HG02943 (cell line): ENCODE measurements at regions not wholly inside any gene's neighbourhood (a gene's known extent, or its start where the extent isn't known, plus 50 kb on each side); places are given as distances from the start of the nearest gene placed in this dataset.

Experiments
- ATAC-seq: cut with Tn5 transposase; IDR thresholded peaks from one replicate; pipeline ENCODE4 v1.9.1; 2021; ENCODE audit warnings: mild to moderate bottlenecking, low read depth, moderate library complexity; ENCODE audit not compliant: unreplicated experiment

GRCh38 chr3:181660337-181660736 is 51.4 kb upstream of the SOX2 start:
- ATAC-seq = no peak

- ATAC-seq = no peak
Observed at GRCh38 chr3:181637456-181637855, 74.3 kb upstream of the SOX2 start.

DNA sequence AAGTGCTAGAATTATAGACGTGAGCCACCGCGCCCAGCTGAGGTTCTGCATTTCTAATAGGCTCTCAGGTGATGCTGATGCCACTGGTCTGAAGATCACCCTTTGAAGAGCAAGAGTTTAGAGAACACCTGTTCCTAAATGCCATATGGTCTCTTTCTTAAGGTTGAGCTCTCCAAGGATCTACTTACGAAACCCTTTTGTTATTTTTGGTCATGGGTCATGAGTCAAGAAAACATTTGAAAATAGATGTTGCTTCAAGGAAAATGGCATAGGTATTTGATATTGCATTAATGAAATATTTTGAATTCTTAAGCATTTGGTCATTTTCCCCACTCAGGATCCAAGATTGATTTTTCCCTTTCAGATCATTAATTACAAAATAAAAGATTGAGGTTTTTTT is 74.7 kb upstream of the SOX2 start:
- no peak for ATAC-seq

DNA sequence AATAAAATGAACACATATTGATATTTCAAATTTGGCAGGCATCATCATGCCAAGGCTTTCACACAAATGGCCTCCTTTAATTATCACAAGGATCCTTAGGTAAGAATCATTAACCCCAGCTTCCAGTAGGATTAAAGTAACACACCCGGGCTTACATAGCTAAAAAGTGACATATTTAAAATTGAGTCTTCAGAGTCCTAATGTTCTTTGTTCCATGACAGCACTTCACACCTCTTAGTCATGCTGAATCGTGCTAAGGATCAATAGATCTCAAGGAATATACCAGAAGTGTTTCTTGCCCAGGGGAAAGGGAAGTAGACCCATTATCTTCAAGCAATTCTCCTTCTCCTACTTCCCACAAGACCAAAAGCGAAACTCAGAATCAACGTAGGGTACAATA is 76.6 kb upstream of the SOX2 start:
- no peak for ATAC-seq

DNA sequence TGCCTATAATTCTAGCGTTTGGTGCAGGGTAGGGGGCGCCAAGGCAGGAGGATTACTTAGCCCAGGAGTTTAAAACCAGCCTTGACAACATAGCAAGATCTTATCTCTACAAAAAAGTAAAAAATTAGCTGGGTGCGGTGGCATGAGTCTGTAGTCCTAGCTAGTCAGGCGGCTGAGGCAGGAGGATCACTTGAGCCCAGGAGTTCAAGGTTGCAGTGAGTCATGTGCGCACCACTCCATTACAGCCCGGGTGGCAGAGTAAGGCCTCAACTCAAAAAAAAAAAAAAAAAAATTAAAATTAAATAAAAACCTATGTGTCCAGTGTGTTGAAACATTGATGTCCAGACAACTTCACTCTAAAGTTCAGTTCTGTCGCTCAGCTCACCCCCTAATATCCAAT is 78.2 kb upstream of the SOX2 start:
- ATAC-seq = no peak

DNA sequence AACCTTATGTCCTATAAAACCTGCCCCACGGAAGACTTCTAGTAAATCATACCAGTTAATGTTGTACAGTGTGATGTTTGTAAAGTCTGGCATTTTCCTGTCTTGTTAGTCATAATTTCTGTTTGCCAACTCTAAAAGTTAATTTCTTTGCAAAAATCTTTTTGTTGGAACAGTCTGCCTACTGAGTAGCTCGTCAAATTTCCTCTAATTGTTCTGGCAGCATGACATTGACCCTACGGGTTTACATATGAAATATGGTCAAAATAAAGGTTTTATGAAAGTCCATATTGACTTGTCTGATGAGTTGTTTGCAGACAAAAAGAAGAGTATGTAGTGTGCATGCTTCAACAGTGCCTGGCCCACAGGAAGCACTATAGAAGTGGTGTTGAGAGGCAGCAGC is 79.8 kb upstream of the SOX2 start:
- no peak for ATAC-seq

DNA sequence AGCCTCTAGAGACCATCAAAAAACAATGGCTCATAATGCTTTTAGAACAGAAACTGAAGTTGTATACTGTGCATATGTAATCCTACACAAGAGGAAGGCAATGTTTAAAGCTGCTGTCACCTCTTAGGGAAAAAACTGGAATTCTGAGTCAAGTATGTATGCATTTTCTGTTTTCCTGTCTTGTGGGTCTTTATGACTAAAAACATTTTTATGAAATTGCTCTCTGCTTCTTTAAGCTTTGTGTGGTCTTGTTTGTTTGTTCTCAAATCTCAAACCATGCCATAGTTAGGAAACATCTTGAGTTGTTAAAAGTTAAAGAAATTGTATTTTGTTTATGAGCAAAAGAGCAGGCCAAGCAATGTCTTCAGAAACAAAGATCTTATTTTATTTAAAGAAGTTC is 80.9 kb upstream of the SOX2 start:
- ATAC-seq = no peak

DNA sequence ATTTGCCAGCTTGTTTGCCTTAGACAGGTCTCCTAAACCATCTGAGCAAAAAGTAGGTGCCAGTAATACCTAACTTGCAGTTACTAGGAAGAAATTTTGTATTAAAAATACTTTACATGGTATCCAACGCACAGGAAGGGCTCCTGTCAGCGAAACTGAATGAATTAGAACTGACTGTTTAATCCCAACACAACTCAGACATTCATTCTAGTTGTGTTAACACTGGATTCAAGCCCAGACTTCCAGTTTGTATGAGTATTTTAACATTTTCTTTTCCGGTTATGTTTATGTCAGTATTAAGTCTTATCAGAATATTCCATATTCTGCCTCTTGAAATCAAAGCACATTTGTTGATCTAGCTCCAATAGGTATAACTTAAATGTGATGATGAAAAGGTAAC is 82.0 kb upstream of the SOX2 start:
- ATAC-seq = no peak

- ATAC-seq = no peak
Observed at GRCh38 chr3:181629029-181629428, 82.7 kb upstream of the SOX2 start.

- ATAC-seq = no peak
Observed at GRCh38 chr3:181628384-181628783, 83.3 kb upstream of the SOX2 start.

GRCh38 chr3:181626036-181626435 is 85.7 kb upstream of the SOX2 start:
- ATAC-seq = no peak

GRCh38 chr3:181623924-181624694 is 87.6 kb upstream of the SOX2 start:
- ATAC-seq = no peak

DNA sequence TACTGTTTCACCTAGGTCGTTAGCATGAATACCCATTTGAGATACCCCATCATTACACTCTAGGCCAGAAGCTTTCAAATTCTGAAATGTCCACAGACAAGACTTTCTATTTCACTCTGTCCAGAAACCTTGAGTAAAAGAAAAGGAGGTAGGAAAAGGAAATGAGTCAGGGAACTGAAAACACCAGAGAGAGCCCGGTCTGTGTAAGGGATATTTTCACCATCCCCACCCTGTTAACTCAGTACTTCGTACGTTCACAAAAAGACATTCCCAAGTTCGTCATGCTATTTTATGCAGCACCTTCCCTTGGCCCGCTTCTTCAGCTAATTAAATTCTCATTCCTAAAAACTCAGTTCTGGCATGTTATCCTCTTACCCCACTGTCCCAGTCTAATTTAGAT is 89.4 kb upstream of the SOX2 start:
- no peak for ATAC-seq

GRCh38 chr3:181619897-181620296 is 91.8 kb upstream of the SOX2 start:
- ATAC-seq = no peak

DNA sequence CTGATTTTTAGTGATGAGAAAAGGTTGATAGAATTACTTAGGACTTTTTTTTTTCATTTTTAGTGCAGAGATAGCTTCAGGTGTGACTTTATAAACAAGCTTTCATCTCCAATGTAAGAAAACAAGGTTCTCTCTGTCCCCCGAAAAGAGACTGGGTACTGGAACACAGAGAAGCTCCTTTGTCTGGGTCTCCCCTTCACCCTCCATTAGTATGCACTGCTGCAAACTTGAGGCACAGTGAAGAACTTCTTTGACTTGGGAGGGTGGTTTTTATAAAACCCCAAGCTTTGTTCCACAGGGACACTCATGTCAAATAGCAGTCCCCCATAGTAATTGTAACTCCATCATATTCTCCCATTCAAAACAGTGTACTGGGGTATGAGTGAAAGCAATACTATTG is 93.5 kb upstream of the SOX2 start:
- no peak for ATAC-seq

DNA sequence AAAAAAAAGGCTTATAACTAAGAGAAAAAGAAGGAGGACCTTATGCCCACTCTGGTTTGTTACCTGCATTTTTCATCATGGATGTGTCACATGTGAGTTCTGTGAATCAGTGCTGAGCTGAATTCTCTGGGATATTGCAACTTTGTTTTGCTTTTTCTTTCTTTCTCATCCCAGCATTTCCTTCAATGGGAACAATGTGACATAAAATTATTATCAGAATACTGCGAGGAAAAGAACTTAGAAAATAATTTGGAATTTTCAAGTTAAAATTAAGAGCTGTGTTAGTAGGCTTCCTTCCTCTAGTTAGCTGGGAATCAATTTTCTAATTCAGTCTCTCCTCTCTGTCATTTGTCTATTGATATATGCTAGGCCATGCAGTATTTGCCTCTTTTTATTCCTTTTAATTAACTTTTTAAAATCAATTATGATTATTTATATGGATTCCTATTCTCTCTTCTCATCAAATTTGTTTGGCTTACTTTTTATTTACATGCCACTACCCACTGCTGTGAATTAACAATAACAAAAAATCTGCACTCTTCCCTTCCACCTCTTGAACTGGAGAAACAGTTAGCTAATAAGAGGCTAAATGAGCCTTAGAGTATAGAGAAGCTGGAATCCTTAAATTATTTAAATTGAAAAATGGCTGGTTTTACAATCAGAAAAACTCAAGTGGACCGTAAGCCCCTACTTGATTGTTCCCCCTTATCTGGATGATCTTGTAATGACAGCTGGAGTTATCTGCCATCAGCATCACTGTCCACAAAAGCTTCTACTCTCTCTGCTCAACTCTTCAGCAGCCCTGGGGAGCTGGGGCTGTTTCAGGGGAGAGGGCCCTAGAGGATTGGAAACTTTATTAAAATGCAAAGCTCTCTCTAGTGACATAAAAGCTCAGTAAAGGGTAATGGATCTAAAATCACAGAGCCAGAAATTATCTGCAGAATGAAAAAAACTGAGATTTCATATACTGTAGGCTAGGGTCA is 95.3 kb upstream of the SOX2 start:
- no peak for ATAC-seq

- ATAC-seq = no peak
Observed at GRCh38 chr3:181615666-181616065, 96.1 kb upstream of the SOX2 start.

GRCh38 chr3:181614878-181615277 is 96.8 kb upstream of the SOX2 start:
- ATAC-seq = no peak

GRCh38 chr3:181613813-181614212 is 97.9 kb upstream of the SOX2 start:
- ATAC-seq = no peak

DNA sequence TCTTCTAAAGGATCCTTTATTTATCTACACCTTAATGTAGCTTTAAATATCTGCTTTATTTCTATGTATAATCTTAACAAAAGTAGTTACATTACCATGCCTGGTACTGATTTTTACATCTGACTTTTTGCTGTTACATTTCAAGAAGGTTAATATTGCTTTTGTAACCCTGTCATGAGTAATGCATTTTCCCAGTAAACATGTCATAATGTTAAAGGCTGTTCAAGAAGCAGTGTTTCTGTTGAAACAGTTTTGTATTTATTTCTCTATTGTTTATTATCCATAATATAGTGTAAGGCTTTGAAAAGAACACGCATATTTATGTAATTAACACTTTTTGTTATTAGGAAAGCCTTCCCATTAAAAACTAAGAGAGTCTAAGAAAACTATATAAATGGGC is 98.5 kb upstream of the SOX2 start:
- ATAC-seq = no peak

GRCh38 chr3:181610973-181611265 is 100.8 kb upstream of the SOX2 start:
- no peak for ATAC-seq
